DMS53 (cell line): ENCODE measurements at regions not wholly inside any gene's neighbourhood (a gene's known extent, or its start where the extent isn't known, plus 50 kb on each side); places are given as distances from the start of the nearest gene placed in this dataset.
A peak's percentile ranks its signal among the peaks of the same experiment; 100 is the strongest.
"Not testable (repeated sequence)": the region's sequence is repeated elsewhere in the genome, so short reads cannot be mapped to it uniquely, and the experiment has no call there.

Experiments
- DNase-seq: peaks from one replicate; lab custom pipeline; 2025; lab: John Stamatoyannopoulos, UW

GRCh38 chr1:173300061-173301044 lies 93.2 kb upstream of the TNFSF4 start:
- no peak for DNase-seq

- no peak for DNase-seq
These were observed 94.4 kb upstream of the TNFSF4 start for GRCh38 chr1:173301507-173301906.

- no peak for DNase-seq
These were observed 95.2 kb upstream of the TNFSF4 start for GRCh38 chr1:173302366-173302765.

- no peak for DNase-seq
These were observed 96.0 kb upstream of the TNFSF4 start for GRCh38 chr1:173302890-173303829.

GRCh38 chr1:173303984-173304383 lies 96.9 kb upstream of the TNFSF4 start:
- no peak for DNase-seq

- no peak for DNase-seq
These were observed 97.5 kb upstream of the TNFSF4 start for GRCh38 chr1:173304529-173305227.

GRCh38 chr1:173307845-173308244 lies 100.7 kb upstream of the TNFSF4 start:
- no peak for DNase-seq

- DNase-seq = no peak
These were observed 107.5 kb upstream of the TNFSF4 start for GRCh38 chr1:173314656-173315055.

GRCh38 chr1:173315296-173315695 lies 108.2 kb upstream of the TNFSF4 start:
- DNase-seq = no peak

GRCh38 chr1:173318788-173319187 lies 111.7 kb upstream of the TNFSF4 start:
- DNase-seq = no peak

GRCh38 chr1:173324352-173324751 lies 117.2 kb upstream of the TNFSF4 start:
- DNase-seq = not testable (repeated sequence)

- DNase-seq = not testable (repeated sequence)
These were observed 120.9 kb upstream of the TNFSF4 start for GRCh38 chr1:173327987-173328386.

- no peak for DNase-seq
These were observed 121.8 kb upstream of the TNFSF4 start for GRCh38 chr1:173328961-173329360.

- DNase-seq = no peak
These were observed 122.6 kb upstream of the TNFSF4 start for GRCh38 chr1:173329726-173330125.

GRCh38 chr1:173330149-173330951 lies 123.2 kb upstream of the TNFSF4 start:
- peak; percentile 65 for DNase-seq

- DNase-seq = not testable (repeated sequence)
These were observed 123.9 kb upstream of the TNFSF4 start for GRCh38 chr1:173330952-173331548.

GRCh38 chr1:173332026-173332425 lies 124.9 kb upstream of the TNFSF4 start:
- DNase-seq = no peak

GRCh38 chr1:173333581-173333980 lies 126.5 kb upstream of the TNFSF4 start:
- DNase-seq = no peak

- no peak for DNase-seq
These were observed 130.0 kb upstream of the TNFSF4 start for GRCh38 chr1:173337126-173337525.

GRCh38 chr1:173341307-173341706 lies 134.2 kb upstream of the TNFSF4 start:
- DNase-seq = no peak

- DNase-seq = no peak
These were observed 134.8 kb upstream of the TNFSF4 start for GRCh38 chr1:173341971-173342370.
